LNCaP clone FGC (cell line): ENCODE measurements at regions not wholly inside any gene's neighbourhood (a gene's known extent, or its start where the extent isn't known, plus 50 kb on each side); places are given as distances from the start of the nearest gene placed in this dataset.

Experiments used
- DNase-seq: peaks from one replicate; pipeline ENCODE4 v3.0.0-alpha.2; 2011; ENCODE audit warnings: low read depth
- H3K4me3 ChIP-seq: 2 replicates; pipeline ENCODE4 v1.5.1; 2011; ENCODE audit warnings: mild to moderate bottlenecking, low read depth, low read length, control low read depth
- TF ChIP-seq, protein P1 (sequence below): IDR thresholded peaks from 2 replicates; pipeline ENCODE4 v1.5.1; 2012; ENCODE audit warnings: mild to moderate bottlenecking; ENCODE audit not compliant: control insufficient read depth, insufficient read depth; ENCODE audit errors: extremely low read depth

DNA sequence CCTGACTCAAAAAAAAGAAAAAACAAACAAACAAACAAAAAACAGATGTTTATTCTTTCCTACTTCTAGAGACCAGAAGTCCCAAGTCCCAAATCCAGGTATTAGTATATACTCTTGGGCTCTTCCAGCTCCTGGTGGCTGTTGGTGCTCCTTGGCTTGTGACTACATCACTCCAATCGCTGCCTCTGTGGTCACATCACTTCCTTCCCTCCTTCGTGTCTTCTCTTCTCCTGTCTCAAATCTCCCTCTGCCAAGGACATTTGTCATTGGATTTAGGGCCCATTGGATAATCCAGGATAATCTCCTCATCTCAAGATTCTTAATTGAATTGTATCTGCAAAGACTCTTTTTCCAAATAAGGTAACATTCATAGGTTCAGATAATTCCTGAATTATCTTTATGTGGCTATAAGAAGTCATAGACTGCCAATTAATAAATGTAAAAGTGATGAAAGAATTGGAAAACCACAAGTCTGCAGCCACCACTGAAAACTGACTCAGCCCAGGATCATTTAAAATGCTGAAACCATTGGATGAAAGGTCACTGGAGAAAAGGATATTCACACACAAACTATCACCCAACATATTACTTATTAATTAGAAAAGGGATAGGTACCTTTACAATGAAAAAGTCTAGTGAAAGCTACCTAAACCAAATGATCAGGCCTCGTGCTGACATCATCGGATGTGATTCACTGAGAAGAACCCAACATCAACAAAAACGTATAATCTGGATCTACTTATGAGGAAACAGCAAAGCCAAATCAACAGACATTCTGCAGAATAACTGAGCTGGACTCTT, 67.1 kb downstream of the ZNF281 start:
- TF ChIP-seq, protein P1, sequence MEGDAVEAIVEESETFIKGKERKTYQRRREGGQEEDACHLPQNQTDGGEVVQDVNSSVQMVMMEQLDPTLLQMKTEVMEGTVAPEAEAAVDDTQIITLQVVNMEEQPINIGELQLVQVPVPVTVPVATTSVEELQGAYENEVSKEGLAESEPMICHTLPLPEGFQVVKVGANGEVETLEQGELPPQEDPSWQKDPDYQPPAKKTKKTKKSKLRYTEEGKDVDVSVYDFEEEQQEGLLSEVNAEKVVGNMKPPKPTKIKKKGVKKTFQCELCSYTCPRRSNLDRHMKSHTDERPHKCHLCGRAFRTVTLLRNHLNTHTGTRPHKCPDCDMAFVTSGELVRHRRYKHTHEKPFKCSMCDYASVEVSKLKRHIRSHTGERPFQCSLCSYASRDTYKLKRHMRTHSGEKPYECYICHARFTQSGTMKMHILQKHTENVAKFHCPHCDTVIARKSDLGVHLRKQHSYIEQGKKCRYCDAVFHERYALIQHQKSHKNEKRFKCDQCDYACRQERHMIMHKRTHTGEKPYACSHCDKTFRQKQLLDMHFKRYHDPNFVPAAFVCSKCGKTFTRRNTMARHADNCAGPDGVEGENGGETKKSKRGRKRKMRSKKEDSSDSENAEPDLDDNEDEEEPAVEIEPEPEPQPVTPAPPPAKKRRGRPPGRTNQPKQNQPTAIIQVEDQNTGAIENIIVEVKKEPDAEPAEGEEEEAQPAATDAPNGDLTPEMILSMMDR, result no peak
- no peak for DNase-seq
- no peak overlapping the region for H3K4me3 ChIP-seq

DNA sequence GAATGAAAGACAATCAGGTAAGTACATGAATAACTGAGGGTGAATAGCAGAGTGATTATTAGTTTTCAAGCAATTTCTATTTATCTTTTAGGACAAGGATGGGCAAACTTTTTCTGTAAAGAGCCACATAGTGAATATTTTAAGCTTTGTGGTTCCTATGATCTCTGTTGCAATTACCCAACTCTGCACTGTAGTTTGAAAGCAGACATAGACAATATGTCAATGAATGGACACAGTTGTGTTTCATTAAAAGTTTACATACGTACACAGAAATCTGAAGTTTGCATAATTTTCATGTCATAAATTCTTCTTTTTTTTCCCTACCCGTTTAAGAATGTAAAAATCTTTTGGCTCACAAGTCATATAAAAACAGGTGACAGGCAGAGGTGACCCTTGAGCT, 71.4 kb downstream of the ZNF281 start:
- TF ChIP-seq, protein P1, result no peak
- H3K4me3 ChIP-seq, result no peak overlapping the region
- DNase-seq, result no peak

DNA sequence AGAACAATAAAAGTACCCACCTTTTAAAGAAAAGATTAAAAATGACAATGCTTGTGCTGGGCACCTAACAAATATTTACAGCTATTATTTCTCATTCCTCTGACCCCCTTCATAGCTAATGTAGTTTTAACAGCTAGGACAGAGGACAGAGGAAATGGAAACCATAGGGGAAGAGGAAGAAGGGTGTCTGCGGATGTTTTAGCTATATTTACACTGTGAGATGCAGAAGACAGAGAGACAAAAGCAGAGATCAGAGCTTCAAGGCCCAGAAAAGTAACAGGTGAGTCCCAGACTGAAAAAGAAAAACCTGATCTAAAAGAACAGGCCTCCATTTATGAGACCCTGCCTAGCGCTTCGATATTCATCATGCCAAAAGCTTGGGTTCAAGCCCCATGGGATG, 72.0 kb downstream of the ZNF281 start:
- no peak for DNase-seq

DNA sequence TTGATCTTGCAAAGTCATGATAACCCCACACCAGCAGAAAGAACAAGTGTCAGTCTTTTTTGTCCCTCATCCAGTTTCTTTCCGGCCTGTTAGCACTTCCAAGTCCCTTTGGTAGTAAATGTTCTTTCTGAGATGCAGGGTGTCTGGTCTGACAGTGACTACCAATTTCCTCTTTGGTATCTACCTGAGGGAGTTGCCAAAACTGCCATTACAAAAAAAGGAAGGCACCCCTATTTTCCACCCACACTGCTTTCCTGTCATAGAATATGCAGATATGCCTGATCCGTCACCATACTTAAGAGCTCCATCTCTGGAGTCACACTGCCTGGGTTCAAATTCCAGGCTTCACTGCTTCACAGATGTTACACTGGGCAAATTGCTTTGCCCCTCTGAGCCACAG, 72.4 kb downstream of the ZNF281 start:
- TF ChIP-seq, protein P1, result no peak
- no peak for DNase-seq
- H3K4me3 ChIP-seq, result no peak overlapping the region

More for the DNA sequence above, 72.0 kb downstream of the ZNF281 start:
- no peak overlapping the region for H3K4me3 ChIP-seq
- TF ChIP-seq, protein P1, result no peak

DNA sequence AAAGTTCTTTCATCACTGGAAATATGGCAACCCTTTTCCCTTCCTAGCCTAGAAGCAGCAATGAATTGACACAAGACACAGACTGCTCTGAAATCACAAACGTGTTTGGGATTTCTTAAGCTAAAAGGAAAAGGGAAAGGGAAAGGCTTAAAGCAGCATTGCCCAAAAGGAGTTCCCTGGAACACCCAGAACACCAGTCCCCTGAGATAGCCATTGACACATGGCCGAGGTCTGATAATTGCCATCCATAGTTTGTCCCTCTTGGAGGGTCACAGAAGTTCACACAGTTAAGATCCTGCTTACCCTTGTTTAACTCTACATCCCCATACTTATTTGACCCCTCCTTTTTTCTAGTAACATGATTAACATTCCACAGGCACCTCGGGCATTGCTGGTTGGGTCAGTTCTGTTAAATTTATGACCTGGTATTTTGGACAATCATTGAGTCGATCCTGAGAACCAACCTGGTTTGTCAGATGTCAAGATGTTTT, 72.9 kb downstream of the ZNF281 start:
- no peak for DNase-seq

DNA sequence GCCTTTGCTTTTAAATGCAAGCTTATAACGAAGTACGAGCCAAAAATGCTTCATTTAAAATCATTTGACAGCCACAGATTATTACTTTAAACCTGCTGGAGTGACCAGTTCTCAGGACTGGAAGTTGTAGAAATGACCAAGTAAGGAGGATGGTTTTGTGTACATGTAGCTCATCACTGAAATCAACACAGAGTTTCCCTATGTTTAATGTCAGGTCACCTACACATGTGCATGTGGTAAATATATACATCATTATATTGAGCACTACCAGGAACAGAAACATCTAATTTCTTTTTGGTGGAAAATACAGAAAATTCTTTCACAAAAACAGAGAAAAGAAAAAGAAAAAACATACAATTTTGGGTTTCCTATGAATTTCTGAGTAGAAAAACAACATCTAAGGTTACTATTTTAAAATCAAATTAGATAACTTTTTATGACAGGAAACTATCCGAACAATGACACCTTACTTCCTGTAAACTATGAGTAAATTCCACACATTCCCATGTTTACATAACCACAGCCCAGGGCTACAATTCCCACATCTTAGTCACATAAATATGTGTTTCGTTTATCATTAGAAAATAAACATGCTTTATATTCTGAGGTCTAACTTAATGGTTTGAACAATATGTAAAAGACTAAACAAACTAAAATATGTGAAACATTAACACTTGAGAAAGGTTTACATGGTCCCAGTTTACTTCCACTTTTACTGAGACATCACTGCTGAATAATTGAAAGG, 73.6 kb downstream of the ZNF281 start:
- H3K4me3 ChIP-seq, result no peak overlapping the region
- TF ChIP-seq, protein P1, result no peak
- DNase-seq, result no peak

More for the DNA sequence above, 72.9 kb downstream of the ZNF281 start:
- TF ChIP-seq, protein P1, result no peak
- no peak overlapping the region for H3K4me3 ChIP-seq
